GM13976 (cell line): ENCODE measurements at regions not wholly inside any gene's neighbourhood (a gene's known extent, or its start where the extent isn't known, plus 50 kb on each side); places are given as distances from the start of the nearest gene placed in this dataset.

Experiments used
- DNase-seq: peaks from one replicate; pipeline ENCODE4 v3.0.0; 2012; ENCODE audit warnings: low spot score
- CTCF ChIP-seq: IDR thresholded peaks from 2 replicates; pipeline ENCODE4 v1.5.1; 2012; ENCODE audit warnings: borderline replicate concordance, mild to moderate bottlenecking; ENCODE audit not compliant: insufficient read depth; ENCODE audit errors: extremely low read depth, missing control alignments, control extremely low read depth
- in situ Hi-C: fragments of 300-500 bp; cut with MboI; formaldehyde crosslinking; loops from one replicate; pipeline ENCODE4 v1.12.0; 2022; ENCODE audit warnings: low sequenced_read_pairs, mixed read lengths, inconsistent platforms; ENCODE audit not compliant: unreplicated experiment

GRCh38 chr20:22684072-22684762, 99.8 kb upstream of the FOXA2 start:
- in situ Hi-C loops = loop anchor here (10.0 to 25.0 kb wide), 3 partner anchors 349 to 653 kb away; no protein-coding TSS in a partner anchor
- TF ChIP-seq CTCF = peak; percentile 79
- DNase-seq = peak; percentile 71

DNA sequence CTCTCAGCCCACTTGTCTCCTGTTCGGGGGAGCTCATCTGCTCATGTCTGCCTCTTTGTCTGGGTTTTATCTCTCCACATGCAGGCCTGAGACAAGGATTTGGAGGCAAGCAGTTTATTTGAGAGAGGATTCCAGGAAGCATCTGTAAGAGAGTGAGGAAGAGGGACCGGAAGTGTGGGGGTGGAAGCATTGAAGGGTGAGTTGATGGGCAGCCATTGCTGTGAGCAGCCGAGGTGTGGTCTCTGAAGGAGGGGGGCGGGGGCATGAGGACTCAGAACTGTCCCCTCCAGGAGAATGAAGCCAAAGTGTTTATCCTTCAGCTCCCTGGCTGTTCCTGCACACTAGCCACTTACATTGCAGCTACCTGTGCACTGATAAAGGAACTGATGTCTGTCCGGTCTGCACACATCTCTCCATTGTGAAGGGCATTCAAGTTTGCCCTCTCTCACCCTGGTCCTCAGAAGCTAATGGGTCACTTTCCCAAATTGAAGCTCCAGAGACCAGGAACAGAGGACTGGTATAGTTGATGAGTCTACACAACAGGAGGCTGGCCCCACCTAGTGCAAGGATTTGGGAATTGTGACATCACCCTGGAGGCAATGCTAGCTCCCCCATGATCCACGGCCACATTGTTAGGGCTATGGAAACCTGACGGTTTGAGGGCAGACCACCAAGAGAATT, 100.5 kb upstream of the FOXA2 start:
- TF ChIP-seq CTCF = no peak
- in situ Hi-C loops = loop anchor here (10.0 to 25.0 kb wide), 3 partner anchors 350 to 652 kb away; no protein-coding TSS in a partner anchor
- DNase-seq = no peak

DNA sequence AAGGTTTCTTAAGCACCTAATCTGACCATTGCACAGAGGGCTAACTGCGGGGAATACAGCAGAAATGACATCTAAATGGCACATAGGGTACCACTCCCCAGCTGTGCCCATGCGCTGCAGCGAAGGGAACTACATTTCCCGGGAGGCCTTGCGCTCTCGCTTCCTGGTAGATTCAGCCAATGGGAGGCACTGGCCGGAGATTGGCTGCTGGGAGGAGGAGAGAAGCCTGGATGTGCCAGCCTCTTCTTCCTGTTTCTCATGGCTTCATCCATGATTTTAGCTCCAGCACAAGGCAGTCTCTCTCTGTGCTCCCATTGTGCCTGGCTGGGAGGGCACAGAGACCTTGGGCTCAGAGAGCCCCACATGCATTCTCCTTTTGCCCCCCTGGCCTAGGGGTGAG, 101.7 kb upstream of the FOXA2 start:
- TF ChIP-seq CTCF = no peak
- in situ Hi-C loops = loop anchor here (10.0 to 25.0 kb wide), 3 partner anchors 351 to 651 kb away; no protein-coding TSS in a partner anchor
- DNase-seq = no peak

DNA sequence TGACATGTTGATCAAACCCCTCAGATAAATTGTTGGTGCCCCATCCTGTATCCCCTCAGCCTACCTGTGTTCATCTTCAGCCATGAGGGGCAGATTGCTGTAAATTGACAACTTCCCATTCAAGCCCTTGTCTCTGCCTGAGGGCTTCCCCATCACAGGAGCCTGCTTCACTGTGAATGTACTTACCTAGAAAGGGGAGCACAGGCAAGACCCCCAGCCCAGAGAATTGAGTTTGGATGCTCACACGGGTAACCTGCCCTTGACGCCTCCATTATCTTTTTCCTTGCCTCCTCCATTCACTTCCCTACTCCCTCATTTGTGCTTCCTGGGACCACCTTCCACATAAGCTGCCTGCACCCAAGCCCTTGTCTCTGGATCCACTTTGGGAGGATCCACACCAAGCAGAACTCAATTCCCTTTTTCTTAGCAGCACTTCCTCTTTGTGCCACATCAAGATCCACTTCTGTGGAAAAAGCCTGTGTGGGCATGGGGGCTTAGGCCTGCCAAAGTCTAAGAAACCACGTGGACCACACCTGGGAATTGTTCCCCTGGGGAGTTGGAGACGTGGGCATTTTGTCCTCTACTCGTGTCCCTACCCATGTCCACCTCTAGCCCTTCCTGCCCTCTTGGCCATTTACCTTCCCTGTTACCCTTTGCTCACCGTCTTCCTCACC, 103.4 kb upstream of the FOXA2 start:
- in situ Hi-C loops = loop anchor here (10.0 to 25.0 kb wide), 3 partner anchors 353 to 649 kb away; no protein-coding TSS in a partner anchor
- no peak for TF ChIP-seq CTCF
- DNase-seq = no peak

DNA sequence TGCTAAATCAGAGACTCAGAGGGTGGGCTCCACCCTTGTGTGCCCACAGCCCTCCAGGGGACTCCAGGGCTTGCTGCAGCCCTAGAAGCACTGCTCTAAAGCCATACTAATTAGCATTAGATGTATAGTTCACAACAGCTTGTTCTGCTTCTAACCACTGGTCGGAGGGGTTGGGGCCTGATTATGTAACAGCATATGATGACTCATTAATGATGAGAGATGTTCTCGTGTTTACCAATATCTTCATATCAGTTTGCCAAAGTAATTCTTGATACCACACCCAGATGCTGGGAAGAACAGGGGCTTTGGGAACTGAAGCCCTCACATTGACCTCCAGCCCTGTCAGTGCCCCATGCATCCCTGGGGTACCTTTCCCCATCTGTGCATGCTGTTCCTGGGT, 104.1 kb upstream of the FOXA2 start:
- no peak for DNase-seq
- TF ChIP-seq CTCF = no peak
- in situ Hi-C loops = loop anchor here (10.0 to 25.0 kb wide), 3 partner anchors 354 to 649 kb away; no protein-coding TSS in a partner anchor

DNA sequence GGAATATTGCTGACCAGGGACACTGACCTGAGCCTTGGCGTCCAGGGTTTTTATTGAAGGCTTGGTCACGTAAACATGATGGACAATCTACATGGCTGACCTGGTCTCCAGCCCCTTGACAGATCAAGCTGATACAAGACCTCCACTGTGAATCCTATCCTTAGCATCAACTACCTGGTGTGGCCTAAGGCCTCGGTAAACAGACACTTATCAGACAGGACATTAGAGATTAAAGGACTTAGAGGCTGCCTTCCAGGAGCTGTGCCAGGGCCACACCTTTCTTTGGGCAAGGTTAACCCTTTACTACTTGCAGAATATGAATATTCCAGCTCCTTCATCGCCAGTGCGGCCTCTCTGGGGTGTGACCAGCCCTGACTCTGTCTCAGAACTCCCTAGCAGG, 104.9 kb upstream of the FOXA2 start:
- in situ Hi-C loops = loop anchor here (10.0 to 25.0 kb wide), 3 partner anchors 354 to 648 kb away; no protein-coding TSS in a partner anchor
- DNase-seq = no peak
- no peak for TF ChIP-seq CTCF
